LNCAP (cell line): ENCODE measurements at regions not wholly inside any gene's neighbourhood (a gene's known extent, or its start where the extent isn't known, plus 50 kb on each side); places are given as distances from the start of the nearest gene placed in this dataset.

Experiments
- CTCF ChIP-seq: fragments of 450-650 bp; IDR thresholded peaks from 2 replicates; pipeline ENCODE4 v1.5.1; 2017; ENCODE audit warnings: mild to moderate bottlenecking

GRCh38 chr21:24197132-24197643, 1410.1 kb downstream of the MRPL39 start:
- TF ChIP-seq CTCF = no peak

DNA sequence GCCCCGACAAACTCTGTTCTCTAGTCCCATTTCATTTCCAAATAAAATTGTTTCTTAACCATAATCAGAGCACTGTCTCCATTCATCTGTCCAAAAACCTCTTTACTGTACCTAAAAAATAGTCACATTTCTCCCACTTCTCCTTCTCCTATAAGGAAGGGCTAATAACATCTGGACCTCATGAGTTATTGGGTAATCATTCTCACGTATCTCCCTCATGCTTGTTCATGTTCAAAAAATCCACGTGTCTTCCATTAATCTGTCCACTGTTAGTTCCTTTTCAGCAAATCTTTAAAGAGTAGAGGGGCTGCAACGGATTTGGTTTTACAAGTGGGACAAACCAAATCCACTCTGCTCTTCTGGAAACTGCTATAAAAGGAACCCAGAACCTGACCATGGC, 1418.8 kb downstream of the MRPL39 start:
- no peak for TF ChIP-seq CTCF

DNA sequence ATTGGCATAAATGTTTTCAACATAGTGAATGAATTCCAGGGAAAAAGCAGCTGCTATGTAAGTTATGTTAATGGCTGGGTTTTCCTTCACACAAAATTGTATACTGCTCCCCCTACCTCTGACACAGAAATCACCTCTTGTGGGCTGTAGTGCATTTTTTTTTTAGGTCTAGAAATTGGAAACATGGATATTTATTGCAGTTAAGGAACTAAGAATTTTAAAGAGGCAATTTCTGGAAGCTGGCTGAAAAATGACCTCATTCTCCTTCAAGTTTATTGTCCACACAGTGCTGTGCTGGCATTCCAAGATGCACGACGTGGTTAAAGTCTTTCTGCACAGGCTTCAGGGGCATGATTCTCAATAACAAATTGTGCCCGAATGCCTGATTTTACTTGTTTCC, 1424.2 kb downstream of the MRPL39 start:
- no peak for TF ChIP-seq CTCF

DNA sequence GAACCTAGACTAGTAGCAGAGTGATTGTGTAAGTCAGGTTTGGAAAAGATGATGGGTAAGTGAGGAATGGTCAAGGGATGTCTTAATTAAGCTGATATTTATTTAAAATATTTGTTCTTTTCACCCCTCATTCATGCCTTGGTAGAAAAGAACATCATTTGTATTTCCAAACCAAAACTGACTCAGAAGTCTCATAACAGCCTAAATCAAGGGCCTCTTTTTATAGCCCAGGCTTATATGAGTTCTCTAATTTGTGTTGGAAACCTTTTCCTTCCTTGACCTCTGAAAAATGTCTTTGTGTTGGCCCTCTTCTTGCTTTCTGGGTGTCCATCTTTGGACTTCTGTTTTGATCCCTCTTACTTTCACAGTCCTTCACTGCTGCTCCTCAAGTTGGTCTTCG, 1428.2 kb downstream of the MRPL39 start:
- TF ChIP-seq CTCF = no peak

DNA sequence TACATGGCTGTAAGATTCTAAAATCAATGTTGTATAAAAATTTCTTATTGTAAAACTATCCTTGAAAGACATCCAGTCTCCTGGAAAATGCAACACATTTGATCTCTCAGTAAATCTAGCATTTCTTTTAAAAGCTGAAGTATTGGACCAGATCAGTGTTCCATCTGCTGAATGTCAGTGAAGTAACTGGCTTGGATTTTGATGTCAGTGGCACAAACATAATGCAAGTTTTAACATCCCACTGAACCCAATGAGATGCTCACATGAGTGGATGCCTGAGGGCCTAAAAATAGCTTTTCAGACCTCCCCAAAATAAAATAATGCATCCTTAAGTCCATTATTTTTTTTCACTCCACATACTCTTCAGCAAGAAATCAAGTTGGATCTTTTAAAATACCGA, 1432.2 kb downstream of the MRPL39 start:
- no peak for TF ChIP-seq CTCF

DNA sequence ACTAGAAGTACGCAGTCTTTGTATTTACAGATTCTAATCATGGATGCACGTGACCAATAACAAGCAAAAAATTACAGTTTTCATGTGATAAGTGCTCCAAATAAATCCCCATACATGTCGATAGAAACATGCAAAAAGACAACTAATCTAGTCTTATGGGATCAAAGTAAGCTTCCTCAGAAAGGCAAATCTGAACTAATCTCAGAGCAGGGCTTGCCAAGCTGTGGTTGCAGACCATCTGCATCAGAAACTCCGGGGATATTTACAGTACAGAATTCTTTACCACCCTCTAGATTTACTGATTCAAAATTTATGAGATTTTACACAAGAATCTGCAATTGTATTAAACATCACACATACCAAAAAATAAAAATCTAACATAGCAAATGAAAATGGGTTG, 1435.5 kb downstream of the MRPL39 start:
- TF ChIP-seq CTCF = no peak

GRCh38 chr21:24163539-24163938, 1443.7 kb downstream of the MRPL39 start:
- no peak for TF ChIP-seq CTCF

- TF ChIP-seq CTCF = no peak
These were observed 1446.8 kb downstream of the MRPL39 start for GRCh38 chr21:24160528-24160927.
